ENCODE measurements at regions not wholly inside any gene's neighbourhood (a gene's known extent, or its start where the extent isn't known, plus 50 kb on each side); places are given as distances from the start of the nearest gene placed in this dataset.
A peak's percentile ranks its signal among the peaks of the same experiment; 100 is the strongest.
"Not testable (repeated sequence)": the region's sequence is repeated elsewhere in the genome, so short reads cannot be mapped to it uniquely, and the experiment has no call there.

DNA sequence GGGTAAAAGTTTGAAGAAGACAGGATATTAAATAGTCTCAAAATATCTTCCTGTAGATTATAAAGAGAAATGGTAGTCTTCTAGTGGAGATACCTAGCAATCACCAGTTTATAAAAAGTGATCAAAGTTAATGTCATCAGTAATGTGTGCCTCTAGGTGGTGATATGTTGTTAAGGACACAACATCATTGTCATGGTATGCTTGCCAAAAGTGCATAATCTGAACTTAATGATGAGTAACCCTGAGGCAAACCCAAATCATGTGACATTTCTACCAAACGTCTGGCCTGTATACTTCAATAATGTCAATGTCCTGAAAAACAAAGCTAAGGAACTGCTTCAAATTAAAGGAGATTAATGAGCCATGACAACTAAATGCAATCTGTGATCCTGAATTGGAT, 214.7 kb downstream of the PHLDA1 start:
- no peak overlapping the region for H3K4me3 ChIP-seq (ENCODE audit: low read depth, low read length)
- no peak for DNase-seq (ENCODE audit: low read depth)

DNA sequence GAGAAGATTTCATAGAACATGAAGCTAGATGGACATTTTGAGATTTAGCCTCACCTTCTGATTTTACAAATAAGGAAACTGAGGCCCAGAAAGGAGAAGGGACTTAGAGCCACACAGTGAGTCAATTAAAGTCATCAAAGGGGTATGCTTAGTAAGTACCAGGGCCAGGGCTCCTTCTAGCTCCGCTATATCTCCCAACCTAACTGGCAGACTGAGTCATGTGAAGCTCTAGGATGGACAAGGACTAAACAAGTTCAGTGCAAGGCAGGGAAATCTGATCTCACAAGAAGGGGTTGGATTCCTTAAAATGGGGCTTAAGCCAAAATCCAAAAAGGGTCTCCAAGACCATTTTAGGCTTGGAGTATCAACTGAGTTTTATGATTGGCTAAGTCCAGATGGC, 215.8 kb downstream of the PHLDA1 start:
- H3K4me3 ChIP-seq (ENCODE audit: low read depth, low read length) = no peak overlapping the region
- DNase-seq (ENCODE audit: low read depth) = no peak

DNA sequence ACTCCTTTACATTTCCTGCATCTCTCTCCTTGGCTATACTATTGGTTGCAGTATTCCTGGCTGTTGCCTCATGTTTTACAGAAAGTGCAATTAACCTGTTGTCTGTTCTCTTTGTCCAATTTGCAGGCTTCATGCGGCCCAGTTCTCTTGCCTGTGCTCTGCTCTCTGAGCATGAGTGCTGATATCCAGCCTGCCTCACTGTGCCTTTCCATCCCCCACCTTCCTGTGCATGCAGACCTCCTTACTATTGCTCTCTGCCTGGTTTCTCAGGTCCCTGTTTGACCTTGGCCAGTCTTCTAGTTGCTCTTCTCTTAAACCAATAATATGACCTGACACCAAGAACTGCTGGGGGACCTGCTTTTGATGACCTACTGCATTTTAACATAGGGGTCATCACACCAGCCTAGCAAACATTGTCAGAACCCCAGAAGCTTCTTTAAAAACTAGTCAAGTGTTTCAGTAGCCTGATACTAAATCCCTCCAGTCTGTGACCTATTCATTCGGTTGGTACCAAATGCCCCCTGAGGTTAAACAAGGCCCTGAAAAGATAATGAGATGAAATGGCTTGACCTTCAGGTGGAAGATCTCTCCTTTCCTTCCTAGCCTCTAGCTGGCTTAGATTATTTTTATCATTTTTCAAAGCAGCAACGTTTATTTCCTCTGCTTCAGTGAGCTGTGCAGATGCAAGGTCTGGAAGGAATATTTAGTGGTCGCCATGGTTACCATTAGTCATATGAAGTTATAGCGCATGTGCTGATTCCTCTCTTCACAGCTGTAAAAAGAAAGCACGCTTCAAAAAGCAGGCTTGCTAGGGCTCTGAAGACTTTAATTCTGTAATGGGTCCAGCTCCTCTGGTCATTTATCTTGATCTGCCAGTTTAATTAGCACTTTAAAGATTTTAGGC, 216.5 kb downstream of the PHLDA1 start:
- peak; percentile 89 for DNase-seq (ENCODE audit: low read depth)
- no peak overlapping the region for H3K4me3 ChIP-seq (ENCODE audit: low read depth, low read length)

GRCh38 chr12:75813072-75813471, 218.5 kb downstream of the PHLDA1 start:
- DNase-seq (ENCODE audit: low read depth) = no peak
- H3K4me3 ChIP-seq (ENCODE audit: low read depth, low read length) = no peak overlapping the region

DNA sequence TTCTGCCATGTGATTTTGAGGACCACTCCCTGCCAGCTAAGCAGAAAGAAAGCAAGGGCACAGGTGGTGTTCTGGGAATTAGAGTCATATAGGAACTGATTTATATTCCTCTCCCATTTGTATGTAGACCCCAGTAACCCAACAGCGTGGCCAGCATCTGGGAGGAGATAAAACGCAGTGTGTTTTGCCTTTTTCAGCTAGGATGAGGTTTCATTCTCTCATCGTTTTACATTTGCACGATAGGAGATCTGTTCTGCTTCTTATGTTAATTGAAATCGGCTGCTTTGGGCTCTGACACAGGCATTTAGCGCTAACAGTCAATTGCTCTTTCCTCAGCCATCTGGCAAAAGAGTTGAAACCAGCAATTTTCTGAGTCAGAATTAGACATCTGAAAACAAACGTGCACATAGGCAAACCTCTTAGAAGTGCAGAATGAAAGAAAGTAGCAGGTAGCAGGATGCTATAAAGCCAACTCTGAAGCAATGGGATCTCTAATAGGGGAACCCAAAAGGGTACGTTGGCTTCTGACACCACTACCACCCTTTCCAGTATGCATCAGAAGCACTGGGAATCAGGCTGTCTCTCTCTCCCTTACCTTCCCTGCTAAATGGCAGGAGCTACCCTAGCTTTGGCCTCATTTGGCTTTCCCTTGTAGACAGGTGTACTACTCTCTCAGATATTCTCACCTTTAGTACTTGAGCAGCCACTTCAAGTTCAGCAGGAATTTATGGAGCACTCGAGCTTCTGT, 219.1 kb downstream of the PHLDA1 start:
- H3K4me3 ChIP-seq (ENCODE audit: low read depth, low read length) = no peak overlapping the region
- DNase-seq (ENCODE audit: low read depth) = no peak

- DNase-seq (ENCODE audit: low read depth) = no peak
- no peak overlapping the region for H3K4me3 ChIP-seq (ENCODE audit: low read depth, low read length)
Measured at GRCh38 chr12:75809746-75810145, 221.8 kb downstream of the PHLDA1 start.

DNA sequence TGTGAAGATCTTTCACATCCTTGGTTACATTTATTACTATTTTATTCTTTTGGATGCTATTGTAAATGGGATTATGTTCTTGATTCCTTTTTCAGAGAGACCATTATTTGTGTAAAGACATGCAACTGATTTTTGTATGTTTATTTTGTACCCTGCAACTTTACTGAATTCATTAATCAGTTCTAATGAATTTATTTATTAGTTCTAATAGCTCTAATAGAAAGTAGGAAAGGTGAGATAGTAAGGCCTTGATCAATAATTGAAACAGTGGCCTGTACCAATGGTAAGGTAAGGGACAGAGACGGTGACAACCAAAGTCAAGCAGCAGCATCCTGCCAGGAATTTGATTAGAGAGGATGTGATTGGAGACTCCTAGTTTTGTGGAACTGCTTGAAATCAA, 224.1 kb downstream of the PHLDA1 start:
- DNase-seq (ENCODE audit: low read depth) = no peak
- no peak overlapping the region for H3K4me3 ChIP-seq (ENCODE audit: low read depth, low read length)

- no peak overlapping the region for H3K4me3 ChIP-seq (ENCODE audit: low read depth, low read length)
- DNase-seq (ENCODE audit: low read depth) = no peak
Measured at GRCh38 chr12:75805905-75806304, 225.7 kb downstream of the PHLDA1 start.

DNA sequence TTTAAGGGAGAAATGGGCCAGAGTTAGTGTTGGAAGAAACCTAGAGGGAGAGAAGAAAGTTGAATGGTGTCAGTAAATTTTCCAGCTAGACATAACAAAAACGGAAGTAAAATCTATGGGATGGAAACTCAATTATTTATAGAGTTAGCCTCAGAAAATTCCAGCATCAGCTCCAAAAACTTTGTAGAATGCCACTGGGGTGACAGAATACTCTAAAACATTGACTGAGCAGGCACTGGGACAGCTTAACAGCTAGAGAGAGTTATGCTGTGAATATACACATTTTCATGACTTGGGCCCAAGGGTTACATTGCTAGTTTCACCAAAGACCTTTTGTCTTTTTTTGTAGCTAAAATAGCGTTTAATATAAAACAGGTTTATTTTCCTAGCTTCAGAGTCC, 226.3 kb downstream of the PHLDA1 start:
- H3K4me3 ChIP-seq (ENCODE audit: low read depth, low read length) = no peak overlapping the region
- DNase-seq (ENCODE audit: low read depth) = no peak

GRCh38 chr12:75798136-75798926, 233.2 kb downstream of the PHLDA1 start:
- no peak overlapping the region for H3K4me3 ChIP-seq (ENCODE audit: low read depth, low read length)
- DNase-seq (ENCODE audit: low read depth) = no peak

- no peak for DNase-seq (ENCODE audit: low read depth)
- no peak overlapping the region for H3K4me3 ChIP-seq (ENCODE audit: low read depth, low read length)
Measured at GRCh38 chr12:75795125-75795524, 236.5 kb downstream of the PHLDA1 start.

DNA sequence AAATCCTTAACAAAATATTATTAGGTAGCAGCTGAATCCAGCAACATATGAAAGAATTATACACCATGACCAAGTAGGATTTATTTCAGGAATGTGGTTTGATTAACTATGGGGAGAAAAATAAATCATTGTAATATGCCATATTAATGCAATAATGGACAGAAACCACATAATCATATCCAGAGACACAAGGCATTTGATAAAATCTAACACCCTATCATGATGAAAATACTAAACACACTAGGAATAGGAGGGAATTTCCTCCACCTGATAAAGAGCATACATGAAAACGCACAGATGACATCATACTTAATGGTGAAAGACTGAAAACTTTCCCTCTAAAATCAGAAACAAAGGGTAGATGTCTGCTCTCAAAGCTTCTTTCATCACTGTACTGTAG, 238.9 kb downstream of the PHLDA1 start:
- H3K4me3 ChIP-seq (ENCODE audit: low read depth, low read length) = no peak overlapping the region
- no peak for DNase-seq (ENCODE audit: low read depth)

- no peak overlapping the region for H3K4me3 ChIP-seq (ENCODE audit: low read depth, low read length)
- DNase-seq (ENCODE audit: low read depth) = no peak
Measured at GRCh38 chr12:75790219-75790618, 241.4 kb downstream of the PHLDA1 start.

- H3K4me3 ChIP-seq (ENCODE audit: low read depth, low read length); DNase-seq (ENCODE audit: low read depth): not testable (repeated sequence)
Measured at GRCh38 chr12:75787146-75787545, 244.4 kb downstream of the PHLDA1 start.

GRCh38 chr12:75786070-75786469, 245.5 kb downstream of the PHLDA1 start:
- DNase-seq (ENCODE audit: low read depth) = no peak
- H3K4me3 ChIP-seq (ENCODE audit: low read depth, low read length) = no peak overlapping the region

GRCh38 chr12:75784591-75784990, 247.0 kb downstream of the PHLDA1 start:
- no peak overlapping the region for H3K4me3 ChIP-seq (ENCODE audit: low read depth, low read length)
- DNase-seq (ENCODE audit: low read depth) = no peak

DNA sequence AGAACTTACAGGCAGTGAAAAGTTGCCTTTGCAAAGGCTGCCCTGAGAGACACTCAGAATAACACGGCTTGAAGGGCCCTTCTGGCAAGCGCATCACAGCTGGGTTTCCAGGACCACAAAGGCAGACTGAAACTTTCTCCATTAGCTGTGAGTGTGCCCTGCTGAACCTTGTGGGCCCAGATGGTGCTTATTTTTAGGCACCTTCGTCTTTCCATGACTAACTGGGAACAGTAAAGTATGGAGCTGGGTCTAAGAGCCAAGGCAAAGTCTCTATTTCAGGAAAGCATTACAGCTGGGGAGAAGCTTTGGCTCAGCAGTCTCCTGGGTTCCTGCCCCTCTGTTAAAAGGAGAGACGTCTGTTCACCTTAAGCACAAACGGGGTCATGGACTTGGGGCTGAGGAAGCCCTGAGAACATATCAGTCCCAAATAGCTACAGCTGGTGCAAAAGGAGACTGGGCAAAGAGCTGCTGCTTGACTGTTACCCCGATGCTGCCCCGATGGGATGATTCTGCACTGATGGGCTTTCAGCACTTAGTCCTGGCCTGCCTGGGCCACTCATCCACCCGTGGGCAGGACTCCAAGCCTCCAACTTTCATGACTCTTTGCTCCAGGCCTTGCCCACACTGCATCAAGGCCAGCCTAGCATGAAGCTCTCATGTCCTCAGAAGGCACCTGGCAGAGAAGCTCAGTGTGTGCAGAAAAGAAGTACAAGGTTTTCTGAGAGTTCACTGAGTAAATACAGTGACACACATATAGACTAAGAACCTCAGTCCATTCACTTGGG, 248.3 kb downstream of the PHLDA1 start:
- H3K4me3 ChIP-seq (ENCODE audit: low read depth, low read length) = no peak overlapping the region
- no peak for DNase-seq (ENCODE audit: low read depth)

- DNase-seq (ENCODE audit: low read depth) = no peak
- H3K4me3 ChIP-seq (ENCODE audit: low read depth, low read length) = no peak overlapping the region
Measured at GRCh38 chr12:75782069-75782581, 249.5 kb downstream of the PHLDA1 start.

GRCh38 chr12:75781532-75782046, 250.0 kb downstream of the PHLDA1 start:
- DNase-seq (ENCODE audit: low read depth) = no peak
- no peak overlapping the region for H3K4me3 ChIP-seq (ENCODE audit: low read depth, low read length)
